Stimulated activated CD4-positive, alpha-beta T cell treated with anti-CD3 and anti-CD28 coated beads, Interleukin-4, amount 100 ng/mL, for 24 hours (primary cell): ENCODE measurements at regions not wholly inside any gene's neighbourhood (a gene's known extent, or its start where the extent isn't known, plus 50 kb on each side); places are given as distances from the start of the nearest gene placed in this dataset.

Experiments used
- DNase-seq: peaks from one replicate; pipeline ENCODE4 v3.0.0-alpha.2; 2020

DNA sequence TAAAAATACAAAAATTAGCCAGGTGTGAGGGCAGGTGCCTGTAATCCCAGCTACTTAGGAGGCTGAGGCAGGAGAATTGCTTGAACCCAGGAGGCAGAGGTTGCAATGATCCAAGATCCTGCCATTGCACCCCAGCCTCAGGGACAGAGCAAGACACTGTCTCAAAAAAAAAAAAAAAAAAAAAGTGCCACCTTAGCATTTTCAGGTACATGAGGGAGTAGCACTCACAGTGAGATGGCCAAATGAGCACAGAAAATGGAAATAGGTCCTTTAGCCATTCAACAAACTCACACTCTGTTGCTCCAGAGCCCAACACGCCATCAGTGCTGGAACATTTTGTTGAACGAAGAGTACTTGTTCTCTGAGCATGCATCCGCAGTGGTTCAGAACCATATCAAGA, 75.2 kb upstream of the MYL2 start:
- no peak for DNase-seq

- no peak for DNase-seq
These were observed 74.6 kb upstream of the MYL2 start for GRCh38 chr12:110995016-110995415.

DNA sequence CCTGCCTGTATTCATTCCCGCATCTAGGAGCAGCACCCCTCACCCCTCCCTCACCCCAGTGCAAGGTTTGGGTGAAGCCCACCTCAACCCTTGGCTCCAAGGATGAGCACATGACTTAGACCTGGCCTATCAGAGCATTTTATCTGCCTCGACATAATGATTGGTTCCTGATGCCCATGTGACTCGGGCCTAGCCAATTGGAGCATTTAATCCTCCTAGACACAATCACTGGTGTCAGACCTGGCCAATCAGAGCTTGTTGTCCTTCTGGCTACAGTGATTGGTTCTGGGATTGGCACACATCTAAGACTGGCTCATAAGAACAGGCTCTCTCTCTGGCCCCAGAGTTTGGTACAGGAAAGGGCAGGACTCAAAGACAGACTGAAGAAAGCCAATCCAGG, 73.1 kb upstream of the MYL2 start:
- no peak for DNase-seq

DNA sequence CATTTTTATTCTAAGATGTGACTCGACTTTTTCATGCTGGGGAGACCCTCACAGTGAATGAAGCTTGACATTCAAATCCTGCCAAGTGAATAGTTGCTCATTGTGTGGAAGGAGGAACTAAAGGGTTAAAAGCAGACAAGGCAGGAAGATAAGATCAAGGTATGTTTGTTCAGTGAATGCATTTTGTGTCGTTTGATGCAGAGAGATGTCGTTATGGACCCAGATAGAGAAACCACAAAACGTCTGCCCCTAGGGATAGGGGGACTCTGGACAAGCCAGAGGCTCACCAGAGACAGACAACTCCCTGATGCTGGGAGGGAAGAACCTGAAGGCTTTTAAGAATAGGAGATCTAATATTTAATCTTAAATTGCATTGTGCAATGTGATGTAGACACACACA, 72.5 kb upstream of the MYL2 start:
- DNase-seq, result no peak

DNA sequence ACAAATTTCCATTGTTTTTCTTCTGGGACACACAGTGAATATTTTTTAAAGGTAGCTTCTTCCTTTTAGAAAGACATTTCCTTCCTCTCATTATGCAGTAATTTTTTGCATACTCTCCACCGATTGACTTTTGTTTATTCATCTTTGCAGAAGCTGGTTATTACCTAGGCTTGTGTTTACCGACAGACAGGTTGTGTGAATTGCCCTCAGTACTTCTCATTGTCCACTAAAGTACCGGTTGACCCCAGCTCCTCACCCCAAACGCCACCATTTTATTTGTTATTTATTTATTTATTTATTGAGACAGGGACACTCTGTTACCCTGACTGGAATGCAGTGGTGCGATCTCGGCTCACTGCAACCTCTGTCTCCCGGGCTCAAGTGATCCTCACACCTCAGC, 63.4 kb upstream of the MYL2 start:
- DNase-seq, result no peak

DNA sequence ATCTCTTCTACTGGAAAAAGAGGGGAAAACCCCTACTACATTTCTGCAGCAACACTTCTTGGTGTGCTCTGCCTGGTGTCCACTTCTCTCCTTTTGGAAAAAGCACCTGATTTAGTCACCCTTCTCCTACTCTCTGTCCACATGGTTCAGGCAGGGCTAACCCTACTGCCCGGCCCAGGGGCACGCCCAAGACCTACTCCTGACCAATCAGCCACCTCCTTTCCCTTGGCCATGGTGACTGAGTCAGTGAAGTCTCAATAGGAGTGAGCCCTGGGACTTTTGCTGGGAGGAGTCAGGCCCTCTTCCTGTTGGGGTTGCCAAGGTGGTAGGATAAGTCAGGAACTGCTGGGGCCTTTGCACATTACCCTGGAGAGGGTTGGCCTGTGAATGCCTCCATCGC, 52.5 kb upstream of the MYL2 start:
- no peak for DNase-seq

DNA sequence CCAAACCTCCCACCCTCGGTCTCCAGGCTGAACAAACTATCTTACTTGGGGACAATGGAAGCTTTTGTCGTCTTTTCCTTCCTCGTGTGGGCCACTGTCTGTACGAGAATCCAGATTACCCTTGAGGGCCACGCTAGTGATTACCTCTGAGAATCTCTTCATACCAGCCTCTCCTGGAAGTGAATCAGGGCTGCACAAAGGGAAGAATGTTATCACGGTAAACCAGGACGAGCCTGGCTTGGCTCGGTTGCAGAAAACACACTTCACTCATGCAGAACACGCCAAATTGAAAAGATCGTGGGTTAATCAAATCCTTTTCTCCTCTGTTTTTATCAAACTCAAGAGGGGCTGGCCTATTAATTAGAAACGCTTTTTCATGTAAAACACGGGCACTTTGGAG, 51.6 kb upstream of the MYL2 start:
- no peak for DNase-seq

DNA sequence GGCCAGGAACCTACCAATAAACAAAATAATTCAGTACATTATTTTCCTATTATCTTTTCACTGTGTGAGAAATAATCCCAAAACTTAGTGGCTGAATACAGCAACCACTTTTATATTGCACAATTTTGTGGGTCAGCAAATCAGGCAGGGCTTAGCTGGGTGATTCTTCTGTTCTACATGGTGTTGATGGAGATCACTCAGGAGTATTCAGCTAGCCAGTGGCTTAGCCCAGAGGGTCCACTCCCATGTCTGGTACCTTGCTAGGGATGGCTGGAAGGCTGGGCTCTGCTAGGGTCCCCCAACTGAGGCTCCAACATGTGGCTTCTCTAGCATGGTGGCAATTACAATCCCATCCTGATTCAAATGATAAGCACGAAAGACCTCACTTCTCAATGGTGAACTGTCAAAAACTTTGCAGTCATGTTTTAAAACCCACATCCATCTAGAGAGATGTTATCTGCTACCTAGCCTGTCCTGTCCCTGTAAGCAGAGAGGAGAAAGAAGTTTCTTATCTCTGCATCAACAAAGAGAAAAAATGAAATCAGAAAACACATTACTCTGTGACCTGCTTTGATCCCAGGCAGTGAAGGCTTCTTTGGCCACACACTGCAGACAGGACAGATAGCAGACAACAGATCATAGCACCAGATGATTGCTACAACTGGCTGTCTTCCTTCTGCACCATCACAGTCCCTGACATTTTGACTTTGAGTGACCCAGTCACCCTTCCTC, 51.0 kb upstream of the MYL2 start:
- no peak for DNase-seq
